CD1c-positive myeloid dendritic cell (primary cell): ENCODE measurements at regions not wholly inside any gene's neighbourhood (a gene's known extent, or its start where the extent isn't known, plus 50 kb on each side); places are given as distances from the start of the nearest gene placed in this dataset.
A peak's percentile ranks its signal among the peaks of the same experiment; 100 is the strongest.

Experiments
- DNase-seq: peaks from one replicate; pipeline ENCODE4 v3.0.0-alpha.2; 2016; ENCODE audit errors: extremely low spot score

DNA sequence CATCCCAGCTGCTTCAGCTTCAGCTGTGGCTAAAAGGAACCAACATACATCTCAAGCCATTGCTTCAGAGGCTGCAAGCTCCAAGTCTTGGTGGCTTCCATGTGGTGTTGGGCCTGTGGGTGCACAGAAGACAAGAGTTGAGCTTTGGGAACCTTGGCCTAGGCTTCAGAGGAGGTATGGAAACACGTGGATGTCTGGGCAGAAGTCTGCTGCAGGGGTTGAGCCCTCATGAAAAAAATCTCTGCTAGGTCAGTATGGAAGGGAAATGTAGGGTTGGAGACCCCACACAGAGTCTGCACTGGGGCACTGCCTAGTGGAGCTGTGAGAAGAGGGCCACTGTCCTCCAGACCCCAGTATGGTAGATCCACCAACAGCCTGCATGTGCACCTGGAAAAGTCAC lies 279.3 kb downstream of the MZT1 start:
- no peak for DNase-seq

DNA sequence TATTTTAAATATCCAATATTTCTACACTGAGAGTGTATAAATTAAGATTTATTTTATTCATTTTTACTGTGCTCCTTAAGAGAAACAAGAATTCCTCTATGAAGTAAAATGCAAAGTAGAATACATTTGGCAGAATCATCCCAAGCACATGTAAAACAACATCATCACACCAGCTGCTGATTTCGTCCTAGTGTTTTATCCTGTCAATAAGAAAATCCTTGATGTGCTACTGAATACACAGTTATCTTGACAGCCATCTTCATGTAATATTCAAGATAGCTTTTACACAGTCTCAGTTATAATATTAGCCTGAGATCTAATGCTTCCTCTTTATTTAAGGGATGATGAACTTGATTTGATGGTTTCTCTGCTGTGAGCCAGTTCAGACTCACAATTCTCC lies 282.4 kb downstream of the MZT1 start:
- DNase-seq: no peak

DNA sequence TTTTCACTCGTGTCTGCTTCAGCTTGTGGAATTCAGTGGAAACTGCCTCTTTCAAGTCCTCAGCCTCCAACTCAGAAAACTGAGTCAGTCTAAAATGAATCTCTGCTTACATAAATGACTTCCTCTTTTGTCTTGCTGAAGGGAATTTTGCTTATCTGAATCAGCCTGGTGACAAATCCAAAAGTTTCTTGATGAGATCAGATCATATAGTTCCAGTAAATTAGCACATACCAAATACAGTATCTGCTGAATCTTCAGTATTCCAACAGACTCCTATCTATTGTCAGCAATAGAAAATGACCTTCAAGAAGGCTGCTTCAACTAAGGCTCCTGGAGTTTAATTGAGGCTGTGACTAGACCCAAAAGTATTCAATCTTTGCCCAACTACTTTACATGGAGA lies 290.0 kb downstream of the MZT1 start:
- DNase-seq: peak; percentile 20

DNA sequence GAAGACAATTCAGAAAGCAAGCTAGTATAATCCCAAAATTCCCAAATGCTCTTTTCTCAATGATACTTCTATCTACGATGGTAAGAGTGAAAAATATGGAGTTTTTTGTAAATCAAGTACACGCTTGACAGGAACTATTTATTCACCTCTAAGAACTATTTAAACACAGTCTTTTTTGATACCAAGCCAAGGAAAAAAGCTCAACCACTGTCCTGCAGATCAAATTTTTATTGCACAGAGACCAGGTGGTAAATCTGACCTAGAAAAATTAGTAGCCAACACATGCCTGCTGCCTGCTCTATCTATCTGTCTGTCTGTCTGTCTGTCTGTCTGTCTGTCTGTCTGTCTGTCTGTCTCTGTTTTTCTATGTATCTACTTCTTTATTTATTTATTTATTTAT lies 292.2 kb downstream of the MZT1 start:
- no peak for DNase-seq

DNA sequence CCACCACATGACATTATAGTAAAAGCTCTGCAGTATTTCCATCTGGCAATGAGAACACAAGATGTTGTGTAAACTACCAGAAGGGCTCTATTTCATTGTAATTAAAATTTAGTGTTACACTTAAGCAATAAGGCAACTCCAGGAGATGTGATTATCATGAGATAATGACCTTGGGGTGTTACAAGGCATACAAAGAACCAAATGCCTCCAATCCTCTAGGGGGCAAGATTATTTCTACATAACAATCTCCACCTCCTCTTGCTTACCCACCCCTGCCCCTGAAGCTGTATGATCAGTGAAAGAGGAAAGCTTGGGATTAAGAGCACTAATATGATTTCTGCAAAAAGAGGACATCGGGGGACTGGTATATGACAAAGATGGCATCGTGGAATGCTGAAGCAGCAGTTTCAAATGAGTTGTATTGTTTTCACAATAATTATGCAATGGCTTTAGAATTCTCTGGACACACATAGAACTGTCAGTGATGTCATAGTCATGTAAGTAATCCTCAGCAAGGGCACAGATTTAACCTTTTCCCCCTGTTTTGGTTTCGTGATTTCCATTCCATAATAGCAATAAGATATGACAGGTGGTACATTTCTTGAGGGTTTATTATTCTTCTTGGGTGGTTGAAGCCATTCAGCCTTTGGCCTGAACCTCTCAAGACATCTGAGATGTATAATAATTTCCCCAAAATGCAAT lies 295.3 kb downstream of the MZT1 start:
- DNase-seq: no peak

DNA sequence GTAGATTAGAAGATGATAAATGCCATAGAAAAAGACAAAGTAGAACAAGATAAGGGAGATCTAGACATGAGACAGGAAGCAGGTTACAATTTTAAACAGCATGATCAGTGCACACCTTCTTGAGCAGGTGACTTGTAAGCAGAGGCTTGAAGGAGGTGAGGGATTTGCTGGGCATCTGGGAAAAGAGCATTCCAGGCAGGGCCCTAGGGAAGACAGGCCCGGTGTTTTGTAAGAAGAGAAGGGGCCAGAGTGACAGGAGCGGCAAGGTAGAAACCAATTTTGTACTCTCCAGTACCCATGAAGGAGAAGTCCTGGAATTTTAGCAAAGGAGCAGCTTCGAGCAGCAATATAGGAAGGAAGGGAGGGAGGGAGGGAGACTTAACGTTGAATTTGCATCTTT lies 296.5 kb downstream of the MZT1 start:
- DNase-seq: no peak

DNA sequence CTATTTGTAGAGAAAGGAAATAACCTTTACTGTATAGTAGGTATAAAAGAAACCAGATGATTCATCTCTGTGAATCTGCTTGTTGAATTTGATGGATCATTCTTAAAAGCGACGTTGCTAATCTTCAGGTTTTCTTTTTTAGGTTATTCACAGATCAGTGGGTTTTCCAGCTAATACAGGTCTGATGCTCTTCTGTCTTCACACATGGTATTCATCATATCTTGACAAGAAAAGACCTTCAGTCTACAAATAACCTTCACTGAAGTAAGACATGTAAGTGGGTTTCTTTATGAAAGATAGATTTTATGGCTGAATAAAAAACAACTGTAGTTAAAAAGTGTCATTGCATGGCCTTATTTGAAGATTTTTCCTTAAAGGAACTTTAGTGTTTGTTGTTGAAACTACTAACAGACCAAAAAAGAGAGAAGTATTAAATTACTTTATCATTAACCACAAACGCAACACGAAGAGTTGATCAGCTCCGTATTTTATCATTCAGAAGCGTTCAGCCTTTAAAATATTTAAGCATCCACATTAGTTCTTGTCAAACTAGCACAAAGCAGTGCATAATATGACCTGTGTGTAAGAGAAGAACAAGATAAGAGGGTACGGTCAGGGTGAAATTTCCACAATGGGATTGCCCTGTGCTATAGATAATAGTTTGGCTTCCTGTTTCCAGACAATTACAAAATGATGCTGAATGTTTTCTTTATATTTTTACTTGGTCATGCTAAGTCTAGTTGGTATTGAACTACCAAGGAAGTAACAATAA lies 299.5 kb downstream of the MZT1 start:
- DNase-seq: no peak

DNA sequence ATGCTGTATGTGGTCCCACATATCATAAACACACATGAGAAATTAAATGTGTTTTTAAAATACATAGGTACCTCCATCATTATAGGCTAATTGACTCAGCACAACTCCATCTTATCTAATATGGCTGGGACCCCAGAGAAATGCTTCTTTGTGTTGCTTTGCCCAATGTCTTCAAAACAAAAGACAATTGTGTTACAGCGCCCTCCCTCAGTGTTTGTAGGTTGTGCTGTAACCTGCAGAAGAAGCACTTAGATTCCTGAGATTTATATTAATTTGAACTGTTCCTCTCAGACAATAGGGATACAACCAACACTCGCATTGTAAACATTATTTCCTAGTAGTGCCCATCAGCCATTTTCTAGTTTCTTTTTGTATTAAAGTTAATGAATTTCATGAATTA lies 303.4 kb downstream of the MZT1 start:
- no peak for DNase-seq

DNA sequence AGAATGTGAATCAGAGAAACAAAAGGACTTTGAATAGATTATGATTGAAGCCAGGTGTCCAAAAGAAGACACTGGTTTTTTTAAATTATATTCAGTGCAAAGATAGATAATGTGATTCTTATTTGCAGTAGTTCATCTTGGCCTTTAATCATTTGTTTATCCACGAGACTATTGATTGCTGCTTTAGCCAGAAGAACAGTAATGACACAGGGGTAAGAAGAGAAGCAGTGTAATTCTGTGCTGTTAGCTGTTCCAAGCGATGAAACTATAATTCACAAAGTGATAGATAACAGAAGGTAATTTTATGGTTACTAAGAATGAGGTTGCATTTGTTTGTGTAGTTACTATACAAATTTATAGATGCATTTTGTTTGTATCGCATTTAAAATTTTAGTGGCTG lies 311.6 kb downstream of the MZT1 start:
- DNase-seq: no peak

DNA sequence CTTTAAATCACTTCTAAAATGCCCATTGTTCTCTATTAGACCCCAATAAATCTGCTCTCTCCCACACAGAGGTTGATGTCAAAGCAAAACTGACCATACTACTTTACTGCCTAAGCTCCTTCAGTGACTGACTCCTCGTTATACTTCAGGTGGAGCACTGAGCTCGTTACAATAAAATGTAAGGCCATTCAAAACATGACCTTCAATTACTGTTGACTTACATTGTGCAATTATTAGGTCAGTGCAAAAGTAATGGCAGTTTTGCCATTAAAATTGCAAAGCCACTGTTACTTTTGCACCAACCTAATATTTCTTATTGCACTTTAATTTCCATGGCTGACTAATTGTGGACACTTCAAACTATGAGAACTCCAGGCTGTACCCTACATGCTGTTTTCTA lies 314.9 kb downstream of the MZT1 start:
- no peak for DNase-seq

DNA sequence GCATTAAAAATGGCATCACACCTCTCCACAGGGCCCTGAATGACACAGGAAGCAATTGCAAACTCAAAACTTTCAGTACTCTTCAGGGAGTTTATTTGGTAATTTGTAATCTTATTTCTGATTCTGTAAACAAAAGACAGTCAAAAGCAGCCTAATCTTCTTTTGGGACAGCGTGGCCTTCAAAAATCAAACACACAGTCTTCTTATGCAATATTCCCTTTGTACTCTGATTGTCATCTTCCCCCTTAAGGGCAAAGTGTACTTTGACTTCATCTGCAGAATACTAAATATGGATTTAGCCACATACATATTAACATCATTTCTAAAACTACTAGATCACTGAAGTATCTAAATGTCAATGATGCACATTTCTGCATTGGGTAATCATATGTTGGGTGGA lies 322.0 kb downstream of the MZT1 start:
- no peak for DNase-seq

DNA sequence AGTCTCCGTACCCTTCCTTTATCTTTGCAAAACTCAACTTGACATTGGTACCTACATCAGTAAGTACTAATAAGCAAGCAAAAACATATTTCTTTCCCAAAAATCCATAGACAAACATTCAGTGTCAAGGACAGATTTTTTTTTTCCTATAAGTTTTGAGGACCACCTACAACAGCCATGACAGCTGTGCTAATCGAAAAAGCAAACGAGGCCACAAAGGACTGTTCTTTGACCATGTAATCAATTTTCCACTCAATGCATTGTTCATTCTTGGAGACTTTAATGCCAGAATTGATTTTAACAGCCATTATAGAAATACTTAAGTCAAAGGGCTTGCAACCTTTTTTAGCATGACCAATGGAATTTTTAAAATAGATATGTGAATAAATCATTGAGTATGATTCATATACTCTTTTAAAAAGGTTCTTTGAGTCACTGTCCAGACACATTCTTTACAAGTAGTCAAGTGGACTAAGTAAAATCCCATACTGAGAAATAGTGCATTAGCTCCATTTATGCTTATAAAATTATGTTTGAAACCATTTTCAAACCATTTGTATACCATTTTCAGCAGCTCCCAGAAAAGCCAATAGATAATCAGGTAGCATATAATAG lies 323.9 kb downstream of the MZT1 start:
- DNase-seq: no peak

DNA sequence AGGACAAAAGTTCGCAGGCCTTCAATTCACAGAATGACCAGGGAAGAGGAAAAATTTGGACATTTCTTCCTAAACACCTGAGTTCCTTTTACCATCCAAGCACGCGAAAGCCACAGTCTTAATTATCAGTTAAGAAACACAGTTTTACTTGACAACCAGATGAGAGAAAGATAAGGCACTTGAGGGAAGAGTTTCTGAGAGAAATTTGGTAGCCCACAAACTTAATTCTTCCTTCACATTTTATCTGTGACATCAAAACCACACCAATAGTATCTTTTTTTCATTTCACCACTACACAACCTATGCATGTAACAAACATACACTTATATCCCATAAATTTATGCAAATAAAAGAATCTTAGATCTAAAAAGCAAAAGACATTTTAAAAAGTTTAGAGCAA lies 326.6 kb downstream of the MZT1 start:
- DNase-seq: no peak

DNA sequence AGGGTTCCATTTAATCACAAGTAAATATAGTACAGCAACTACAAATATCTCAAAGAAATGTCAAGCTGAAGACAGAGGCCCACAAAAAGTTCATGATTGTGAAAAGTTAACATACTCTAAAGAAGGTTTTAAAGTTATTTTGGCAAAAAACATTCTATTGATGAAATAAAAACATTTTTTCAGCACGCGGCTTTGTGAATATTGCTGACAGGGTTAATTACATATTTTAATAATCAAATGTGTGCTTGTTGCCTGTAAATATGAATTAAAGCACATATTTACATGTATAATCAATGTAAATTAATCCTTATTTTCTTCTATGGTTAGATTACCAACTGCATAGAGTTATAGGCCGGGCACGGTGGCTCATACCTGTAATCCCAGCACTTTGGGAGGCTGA lies 328.1 kb downstream of the MZT1 start:
- no peak for DNase-seq

DNA sequence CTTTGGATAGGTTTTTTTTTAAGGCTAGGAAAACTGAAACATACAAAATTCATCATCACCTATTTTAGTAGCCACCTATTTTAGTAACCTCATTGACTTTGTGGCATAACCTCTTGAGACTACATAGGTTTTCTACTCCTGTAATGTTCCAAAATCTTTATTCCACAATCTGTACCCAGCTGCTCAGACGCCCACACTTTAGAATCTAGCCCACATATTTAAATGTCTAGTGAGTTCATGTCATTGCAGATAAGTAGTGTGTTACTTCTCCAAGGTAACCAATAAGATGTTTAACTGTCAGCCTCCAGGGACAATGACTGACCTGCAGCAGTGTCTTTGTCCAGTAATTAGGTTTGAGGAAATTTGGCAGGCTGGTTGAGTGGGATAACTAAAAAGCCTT lies 330.2 kb downstream of the MZT1 start:
- DNase-seq: no peak

DNA sequence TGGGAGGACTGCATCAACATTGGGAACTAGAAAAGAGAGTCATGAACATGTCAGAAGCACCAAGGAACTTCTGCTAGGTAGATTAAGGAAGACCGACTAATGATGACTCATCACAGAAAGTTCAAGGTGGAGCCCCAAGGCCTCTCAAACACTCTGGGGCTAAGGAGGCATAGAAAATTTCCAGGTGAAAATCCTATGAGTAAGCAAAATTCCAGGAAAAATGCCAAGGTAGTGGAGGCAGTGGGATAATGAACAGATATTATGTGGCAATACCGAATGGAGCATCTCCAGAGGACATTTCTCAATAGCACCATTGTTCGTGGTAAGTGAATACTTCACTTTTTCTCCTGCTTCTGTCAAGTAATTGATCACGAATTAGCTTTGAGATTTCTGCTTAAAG lies 336.5 kb downstream of the MZT1 start:
- DNase-seq: no peak

DNA sequence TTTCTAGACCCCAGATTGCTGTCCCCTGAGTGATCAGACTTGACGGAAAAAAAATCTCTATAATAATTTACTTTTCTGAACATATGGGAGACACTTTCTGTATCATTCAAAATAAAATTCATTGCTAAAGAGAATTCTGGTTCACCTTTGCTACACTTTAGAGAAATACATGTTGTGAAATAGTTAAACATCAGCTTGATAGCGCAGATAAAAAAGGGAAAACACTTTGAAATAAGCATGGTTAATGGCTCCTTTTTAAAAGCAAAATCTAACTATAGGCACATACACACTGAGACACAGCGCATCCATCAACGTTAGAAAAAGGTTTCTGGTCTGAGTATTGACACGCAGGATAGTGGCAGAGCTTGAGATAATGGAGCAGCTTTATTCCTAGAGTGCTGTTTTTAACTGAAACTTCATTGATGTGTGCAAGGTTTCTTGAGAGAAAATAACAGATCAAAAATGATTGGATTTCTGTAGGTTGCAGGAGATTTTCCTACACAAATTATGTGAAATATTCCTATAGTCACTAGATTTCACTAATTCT lies 341.2 kb downstream of the MZT1 start:
- no peak for DNase-seq

DNA sequence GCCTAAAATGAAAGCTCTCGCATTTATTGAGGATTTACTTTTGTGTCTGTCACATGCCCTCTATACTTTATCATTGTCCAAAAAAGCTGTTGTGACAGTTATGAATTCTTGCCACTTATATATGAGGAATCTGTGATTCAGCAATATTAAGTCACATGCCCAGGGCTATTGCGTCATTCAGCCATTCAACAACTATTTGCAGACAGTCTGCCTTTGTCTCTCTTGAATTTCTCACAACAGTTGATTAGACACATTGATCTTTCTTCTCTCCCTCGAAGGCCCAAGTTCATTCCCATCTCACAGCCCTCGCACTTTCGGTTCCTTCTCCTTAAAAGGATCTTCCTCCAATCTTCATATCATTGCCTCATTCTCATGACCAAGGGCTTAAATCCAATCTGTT lies 342.6 kb downstream of the MZT1 start:
- DNase-seq: peak; percentile 49

DNA sequence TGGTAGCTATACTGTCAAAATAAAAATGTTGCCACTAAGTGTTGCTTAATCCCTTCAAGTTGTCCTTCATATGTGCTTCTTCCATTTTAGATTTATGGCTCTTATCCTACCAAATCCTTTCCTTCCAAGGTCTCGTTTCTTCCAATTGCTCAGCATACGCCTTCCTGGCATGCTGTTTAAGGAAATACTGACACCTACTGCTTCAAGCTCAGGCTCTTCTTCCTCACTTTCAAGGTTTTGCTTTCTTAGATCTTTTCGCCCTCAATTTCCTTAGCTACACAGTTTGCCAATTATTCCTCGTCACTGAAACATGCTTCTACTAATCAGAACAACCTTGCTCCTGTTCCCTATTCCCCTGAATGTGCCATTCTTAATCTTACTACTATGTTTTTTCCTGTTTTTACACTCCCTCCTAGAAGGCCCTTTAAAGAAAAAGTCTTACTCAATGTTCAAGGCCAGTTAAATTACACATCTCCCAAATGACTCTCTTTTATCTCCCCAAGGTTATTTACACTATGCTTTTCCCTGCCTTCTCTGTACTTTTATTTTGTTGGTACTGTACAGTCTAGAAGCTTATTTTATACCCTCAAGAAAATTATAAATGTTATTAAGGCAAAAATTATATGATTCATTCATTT lies 343.1 kb downstream of the MZT1 start:
- peak; percentile 37 for DNase-seq

DNA sequence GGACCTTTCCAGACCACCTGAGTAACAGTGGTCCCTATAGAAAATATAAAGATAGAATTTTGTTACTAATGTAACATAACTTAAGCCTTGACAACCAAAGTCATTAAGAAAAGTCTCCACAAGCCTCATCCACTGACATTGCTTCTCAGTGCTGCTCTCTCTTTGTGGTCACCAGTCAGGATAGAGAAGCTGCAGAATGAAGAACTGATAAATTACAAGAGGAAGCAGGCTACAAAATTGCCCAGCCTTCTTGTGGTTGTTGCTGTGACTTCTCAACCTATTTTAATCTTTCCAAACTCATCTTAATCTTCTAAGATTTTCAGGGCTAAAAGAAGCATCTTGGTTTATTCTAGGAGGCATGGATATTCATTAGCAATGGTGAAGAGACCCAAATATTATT lies 343.8 kb downstream of the MZT1 start:
- peak; percentile 53 for DNase-seq

DNA sequence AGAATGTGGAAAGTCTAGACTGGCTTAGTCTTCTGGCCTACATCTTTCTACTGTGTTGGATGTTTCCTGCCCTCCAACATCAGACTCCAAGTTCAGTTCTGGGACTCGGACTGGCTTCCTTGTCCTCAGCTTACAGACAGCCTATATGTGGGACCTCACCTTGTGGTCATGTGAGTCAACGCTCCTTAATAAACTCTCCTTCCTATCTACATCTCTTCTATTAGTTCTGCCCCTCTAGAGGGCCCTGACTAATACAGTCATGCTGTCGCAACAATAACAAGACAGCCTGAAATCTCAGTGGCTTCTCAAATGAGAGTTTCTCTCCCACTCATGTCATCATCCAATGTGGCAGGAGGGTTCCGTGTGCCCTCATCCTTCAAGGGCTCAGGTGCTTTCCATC lies 347.8 kb downstream of the MZT1 start:
- DNase-seq: no peak

DNA sequence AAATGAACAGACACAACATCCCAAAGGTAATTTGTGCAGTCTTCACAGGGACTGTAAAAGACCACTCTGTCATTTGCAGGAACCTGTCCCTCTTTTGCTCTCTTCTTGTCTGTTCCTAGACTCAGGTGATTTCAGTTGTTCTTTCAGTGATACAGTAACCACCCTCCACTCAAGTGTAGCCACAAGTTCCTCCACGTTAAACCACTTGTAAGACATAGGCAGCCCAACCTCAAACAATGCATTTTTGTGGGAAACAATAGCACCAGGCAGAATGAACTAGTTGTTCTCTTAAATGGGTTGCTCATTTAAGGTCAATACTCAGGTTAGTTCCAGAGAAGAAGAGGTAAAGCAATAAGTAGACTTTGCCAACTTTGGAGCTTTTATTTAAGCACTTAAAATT lies 359.4 kb downstream of the MZT1 start:
- DNase-seq: no peak

DNA sequence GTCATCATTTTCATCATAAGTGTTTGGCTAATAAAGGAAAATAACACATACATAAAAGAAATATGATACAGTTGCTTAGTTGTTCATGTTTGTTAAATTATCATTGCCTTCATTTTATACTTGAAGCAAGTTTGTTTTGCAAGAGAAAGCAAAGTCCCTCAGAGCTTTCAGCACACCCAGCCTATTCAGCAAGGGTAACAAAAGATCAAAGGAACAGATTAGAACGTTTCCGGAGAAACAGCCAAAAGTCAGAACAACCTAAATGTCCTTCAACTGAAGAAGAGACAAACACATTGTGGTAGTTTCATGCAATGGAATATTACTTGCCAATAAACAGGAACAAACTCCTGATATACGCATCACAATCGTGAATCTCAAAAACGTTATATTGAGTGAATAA lies 380.7 kb downstream of the MZT1 start:
- no peak for DNase-seq
